Caco-2 (cell line): ENCODE measurements at regions not wholly inside any gene's neighbourhood (a gene's known extent, or its start where the extent isn't known, plus 50 kb on each side); places are given as distances from the start of the nearest gene placed in this dataset.
A peak's percentile ranks its signal among the peaks of the same experiment; 100 is the strongest.
"Not testable (repeated sequence)": the region's sequence is repeated elsewhere in the genome, so short reads cannot be mapped to it uniquely, and the experiment has no call there.

Source experiments
- BruUV-seq: library from RNA; stranded (reverse); fragments of 400-500 nt; replicated peaks from 2 replicates; lab custom pipeline; 2021; lab: Mats Ljungman, UMichigan
- CTCF ChIA-PET: fragments of 300-600 bp; sonication (Branson Sonifier 250); formaldehyde crosslinking; loops from one replicate; lab custom pipeline; 2022; ENCODE audit warnings: antibody characterized with exemption; lab: Charles Lee
- POLR2A ChIA-PET: fragments of 300-600 bp; sonication (Branson Sonifier 250); formaldehyde crosslinking; loops from one replicate; lab custom pipeline; 2022; ENCODE audit warnings: antibody characterized with exemption; lab: Charles Lee
- DNase-seq, 2 experiments: peaks; one replicate each; pipeline versions ENCODE4 v3.0.0 to v3.0.0-alpha.2; 2020 to 2022
- H3K27me3 ChIP-seq: replicated peaks from 2 replicates; pipeline ENCODE4 v1.6.0; 2011; ENCODE audit warnings: low read length; ENCODE audit not compliant: control insufficient read depth, insufficient read depth
- H3K36me3 ChIP-seq: 2 replicates; pipeline ENCODE4 v1.5.1; 2011; ENCODE audit warnings: low read length; ENCODE audit not compliant: control insufficient read depth, insufficient read depth
- H3K4me1 ChIP-seq: fragments of 250-450 bp; sonication (Bioruptor Pico); 2 replicates; pipeline ENCODE4 v1.5.1; 2020; ENCODE audit warnings: mild to moderate bottlenecking
- H3K4me3 ChIP-seq: 2 replicates; pipeline ENCODE4 v1.5.1; 2011; ENCODE audit warnings: low read depth, mild to moderate bottlenecking, control low read depth, low read length
- H3K9me3 ChIP-seq: fragments of 250-450 bp; sonication (Bioruptor Pico); 2 replicates; pipeline ENCODE4 v1.5.1; 2020; ENCODE audit warnings: mild to moderate bottlenecking, moderate library complexity
- H3K27ac Mint-ChIP-seq: one replicate; pipeline ENCODE4 v1.8.0; 2022; ENCODE audit warnings: mixed read lengths; ENCODE audit not compliant: unreplicated experiment
- H3K27me3 Mint-ChIP-seq: one replicate; pipeline ENCODE4 v1.8.0; 2022; ENCODE audit warnings: mixed read lengths; ENCODE audit not compliant: insufficient read depth, unreplicated experiment
- H3K36me3 Mint-ChIP-seq: one replicate; pipeline ENCODE4 v1.8.0; 2022; ENCODE audit warnings: mild to moderate bottlenecking, mixed read lengths; ENCODE audit not compliant: insufficient read depth, unreplicated experiment
- H3K4me1 Mint-ChIP-seq: one replicate; pipeline ENCODE4 v1.8.0; 2022; ENCODE audit warnings: low read depth, mixed read lengths; ENCODE audit not compliant: unreplicated experiment
- H3K4me3 Mint-ChIP-seq: one replicate; pipeline ENCODE4 v1.8.0; 2022; ENCODE audit warnings: mild to moderate bottlenecking, moderate library complexity, mixed read lengths; ENCODE audit not compliant: unreplicated experiment
- H3K9me3 Mint-ChIP-seq: one replicate; pipeline ENCODE4 v1.8.0; 2022; ENCODE audit warnings: mixed read lengths; ENCODE audit not compliant: unreplicated experiment
- CTCF ChIP-seq, 2 experiments: fragments of 200-600 bp in 1 of 2; IDR thresholded peaks; 1 replicate in 1 of 2; 2 replicates in 1 of 2; pipeline versions ENCODE4 v1.5.1 to v1.8.0; 2011 to 2022; ENCODE audit warnings: antibody characterized with exemption in 1 of 2, control low read depth in 1 of 2, inconsistent platforms in 1 of 2, low read depth in 1 of 2, low read length in 1 of 2, mild to moderate bottlenecking in 1 of 2, moderate library complexity in 1 of 2; ENCODE audit not compliant: insufficient read depth in 1 of 2, severe bottlenecking in 1 of 2, unreplicated experiment in 1 of 2
- intact Hi-C: fragments of 100-400 bp; cut with micrococcal nuclease; formaldehyde crosslinking; loops from one replicate; pipeline ENCODE4 v1.10.0; 2022; ENCODE audit not compliant: unreplicated experiment

DNA sequence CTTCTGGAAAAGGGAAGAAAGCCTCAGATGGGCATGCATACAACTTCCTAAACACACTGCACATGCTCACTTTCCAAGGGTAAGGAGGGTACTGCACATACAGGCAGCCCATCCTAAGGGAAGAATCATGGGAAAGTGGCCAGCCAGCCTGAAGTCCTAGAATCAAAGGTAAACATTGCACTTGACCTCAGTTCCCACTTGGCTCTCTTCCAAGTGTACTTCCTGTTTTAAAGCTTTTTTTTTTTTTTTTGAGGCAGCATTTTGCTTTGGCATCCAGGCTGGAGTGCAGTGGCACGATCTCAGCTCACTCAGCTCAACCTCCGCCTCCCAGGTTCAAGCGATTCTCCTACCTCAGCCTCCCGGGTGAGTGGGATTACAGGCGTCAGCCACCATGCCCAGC is 225.3 kb upstream of the EPHA7 start:
- H3K4me3 ChIP-seq, result no peak overlapping the region
- Mint-ChIP-seq H3K27ac (no peak overlapping the region), H3K9me3 (no peaks in the 10 kb centered on the region), H3K27me3 (no peaks in the 10 kb centered on the region), H3K4me1 (no peaks in the 10 kb centered on the region), H3K36me3 (no peaks in the 10 kb centered on the region), H3K4me3 (no peak overlapping the region)
- BruUV-seq, result no TSS peak
- intact Hi-C loops, result no loop called here
- no peak for TF ChIP-seq CTCF (IDR thresholded peaks at IDR 0.05; ENCODE audit: insufficient read depth in 1 of 2, low read depth in 1 of 2, low read length in 1 of 2, severe bottlenecking in 1 of 2, unreplicated experiment in 1 of 2)
- no peaks in the 10 kb centered on the region for H3K4me1 ChIP-seq
- CTCF ChIA-PET, result no interaction called here
- H3K36me3 ChIP-seq, result no peaks in the 10 kb centered on the region
- no peak for DNase-seq
- POLR2A ChIA-PET, result no interaction called here
- H3K9me3 ChIP-seq, result no peaks in the 10 kb centered on the region
- no peaks in the 10 kb centered on the region for H3K27me3 ChIP-seq

- Histone ChIP-seq H3K27me3 (no peaks in the 10 kb centered on the region), H3K9me3 (no peaks in the 10 kb centered on the region), H3K36me3 (no peaks in the 10 kb centered on the region), H3K4me3 (no peak overlapping the region), H3K4me1 (no peaks in the 10 kb centered on the region)
- no peak overlapping the region for H3K4me3 Mint-ChIP-seq
- H3K4me1 Mint-ChIP-seq, result no peaks in the 10 kb centered on the region
- no TSS peak for BruUV-seq
- peaks cover 9% of the 10 kb centered on the region for H3K9me3 Mint-ChIP-seq
- TF ChIP-seq CTCF (IDR thresholded peaks at IDR 0.05; ENCODE audit: insufficient read depth in 1 of 2, low read depth in 1 of 2, low read length in 1 of 2, severe bottlenecking in 1 of 2, unreplicated experiment in 1 of 2), result no peak
- POLR2A ChIA-PET, result no interaction called here
- CTCF ChIA-PET, result no interaction called here
- H3K27me3 Mint-ChIP-seq, result no peaks in the 10 kb centered on the region
- no peaks in the 10 kb centered on the region for H3K36me3 Mint-ChIP-seq
- DNase-seq, result no peak
- intact Hi-C loops, result no loop called here
- H3K27ac Mint-ChIP-seq, result no peak overlapping the region
Observed at GRCh38 chr6:93639126-93639525, 219.8 kb upstream of the EPHA7 start.

DNA sequence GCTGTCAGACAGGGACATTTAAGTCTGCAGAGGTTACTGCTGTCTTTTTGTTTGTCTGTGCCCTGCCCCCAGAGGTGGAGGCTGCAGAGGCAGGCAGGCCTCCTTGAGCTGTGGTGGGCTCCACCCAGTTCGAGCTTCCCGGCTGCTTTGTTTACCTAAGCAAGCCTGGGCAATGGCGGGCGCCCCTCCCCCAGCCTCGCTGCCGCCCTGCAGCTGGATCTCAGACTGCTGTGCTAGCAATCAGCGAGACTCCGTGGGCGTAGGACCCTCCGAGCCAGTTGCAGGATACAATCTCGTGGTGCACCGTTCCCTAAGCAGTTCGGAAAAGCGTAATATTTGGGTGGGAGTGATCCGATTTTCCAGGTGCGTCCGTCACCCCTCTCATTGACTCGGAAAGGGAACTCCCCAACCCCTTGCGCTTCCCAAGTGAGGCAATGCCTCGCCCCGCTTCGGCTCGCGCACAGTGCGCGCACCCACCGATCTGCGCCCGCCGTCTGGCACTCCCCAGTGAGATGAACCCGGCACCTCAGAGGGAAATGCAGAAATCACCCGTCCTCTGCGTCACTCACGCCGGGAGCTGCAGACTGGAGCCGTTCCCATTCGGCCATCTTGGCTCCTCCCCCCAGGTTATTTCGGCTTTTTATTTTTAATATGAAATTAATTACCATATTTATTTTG is 217.8 kb upstream of the EPHA7 start:
- DNase-seq, intact Hi-C loops, BruUV-seq, CTCF ChIA-PET, H3K27me3 ChIP-seq, H3K27ac Mint-ChIP-seq, POLR2A ChIA-PET, H3K9me3 Mint-ChIP-seq, H3K36me3 Mint-ChIP-seq, H3K4me1 ChIP-seq, H3K27me3 Mint-ChIP-seq, H3K9me3 ChIP-seq, H3K4me1 Mint-ChIP-seq, H3K4me3 ChIP-seq, H3K36me3 ChIP-seq: not testable (repeated sequence)
- H3K4me3 Mint-ChIP-seq, result peak overlapping the region; percentile 60
